GM12865 (cell line): ENCODE measurements at regions not wholly inside any gene's neighbourhood (a gene's known extent, or its start where the extent isn't known, plus 50 kb on each side); places are given as distances from the start of the nearest gene placed in this dataset.
A peak's percentile ranks its signal among the peaks of the same experiment; 100 is the strongest.

ENCODE experiments used
- DNase-seq: peaks from one replicate; pipeline ENCODE4 v3.0.0; 2010; ENCODE audit warnings: low read depth
- H3K4me3 ChIP-seq: 2 replicates; pipeline ENCODE4 v1.5.1; 2011; ENCODE audit warnings: mild to moderate bottlenecking, low read depth, low read length, control low read depth
- CTCF ChIP-seq: IDR thresholded peaks from 2 replicates; pipeline ENCODE4 v1.5.1; 2011; ENCODE audit warnings: low read length, control low read depth, low read depth, inconsistent platforms; ENCODE audit not compliant: insufficient read depth; ENCODE audit errors: missing control alignments

DNA sequence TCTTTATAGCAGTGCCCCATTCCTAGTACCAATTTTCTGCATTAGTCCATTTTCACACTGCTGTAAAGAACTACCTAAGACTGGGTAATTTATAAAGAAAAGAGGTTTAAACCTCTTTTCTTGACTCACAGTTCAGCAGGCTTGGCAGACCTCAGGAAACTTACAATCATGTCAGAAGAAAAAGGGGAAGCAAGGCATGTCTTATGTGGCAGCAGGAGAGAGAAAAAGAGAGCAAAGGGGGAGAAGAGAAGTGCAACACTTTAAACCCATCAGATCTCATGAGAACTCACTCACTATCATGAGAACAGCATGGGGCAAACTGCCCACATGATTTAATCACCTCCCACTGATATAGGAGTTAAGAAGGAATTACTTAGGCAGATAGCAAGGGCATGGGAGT is 101.6 kb upstream of the PLEKHG7 start:
- H3K4me3 ChIP-seq: no peak overlapping the region
- DNase-seq: no peak
- TF ChIP-seq CTCF: no peak

DNA sequence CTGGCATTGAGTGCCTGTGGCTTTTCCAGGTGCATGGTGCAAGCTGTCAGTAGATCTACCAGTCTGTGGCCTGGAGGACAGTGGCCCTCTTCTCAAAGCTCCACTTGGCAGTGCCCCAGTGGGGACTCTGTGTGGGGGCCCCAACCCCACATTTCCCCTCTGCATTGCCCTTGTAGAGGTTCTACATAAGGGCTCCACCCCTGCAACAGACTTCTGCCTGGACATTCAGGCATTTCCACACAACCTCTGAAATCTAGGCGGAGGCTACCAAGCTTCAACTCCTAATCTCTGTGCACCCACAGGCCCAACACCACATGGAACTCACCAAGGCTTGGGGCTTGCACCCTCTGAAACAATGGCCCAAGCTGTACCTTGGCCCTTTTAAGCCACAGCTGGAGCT is 102.7 kb upstream of the PLEKHG7 start:
- TF ChIP-seq CTCF: no peak
- H3K4me3 ChIP-seq: no peak overlapping the region
- DNase-seq: no peak

GRCh38 chr12:92597997-92598396 is 104.8 kb upstream of the PLEKHG7 start:
- no peak for DNase-seq
- no peak overlapping the region for H3K4me3 ChIP-seq
- TF ChIP-seq CTCF: no peak

GRCh38 chr12:92597118-92597517 is 105.7 kb upstream of the PLEKHG7 start:
- no peak for TF ChIP-seq CTCF
- no peak overlapping the region for H3K4me3 ChIP-seq
- no peak for DNase-seq

- TF ChIP-seq CTCF: no peak
- no peak overlapping the region for H3K4me3 ChIP-seq
- DNase-seq: no peak
Measured at GRCh38 chr12:92596383-92596782, 106.4 kb upstream of the PLEKHG7 start.

GRCh38 chr12:92595663-92596062 is 107.1 kb upstream of the PLEKHG7 start:
- no peak for DNase-seq
- no peak for TF ChIP-seq CTCF
- no peak overlapping the region for H3K4me3 ChIP-seq

DNA sequence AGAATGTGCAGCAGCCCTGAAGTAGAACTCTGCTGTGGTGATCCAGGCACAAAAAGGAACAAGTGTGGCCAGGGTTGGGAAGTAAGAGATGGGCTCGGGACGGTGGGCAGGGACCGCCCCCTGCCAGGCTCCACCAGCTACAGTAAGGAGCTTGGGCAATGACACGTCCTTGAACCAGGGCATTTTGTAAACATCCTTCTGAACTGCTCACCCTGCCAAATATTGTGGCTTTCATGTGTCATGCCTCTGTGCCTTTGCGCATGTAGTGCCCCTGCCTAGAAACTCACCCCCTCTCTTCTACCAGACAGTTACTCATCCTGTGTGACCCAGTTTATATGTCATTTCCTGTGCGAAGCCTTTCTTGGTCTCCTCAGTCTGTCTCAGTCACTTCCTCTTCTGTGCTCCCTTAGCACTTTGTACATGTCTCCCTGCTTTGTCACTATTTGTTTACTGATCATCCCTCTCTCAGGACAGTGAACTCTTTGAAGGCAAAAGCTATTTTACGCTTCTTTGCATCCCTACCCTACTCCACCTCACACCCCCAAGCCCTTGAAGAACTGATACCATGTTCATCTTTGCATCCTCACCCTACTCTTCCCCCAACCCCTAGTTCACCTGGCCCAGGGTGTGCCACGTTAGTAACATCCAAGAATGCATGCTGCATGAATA is 108.9 kb upstream of the PLEKHG7 start:
- H3K4me3 ChIP-seq: no peak overlapping the region
- peak; percentile 92 for DNase-seq
- TF ChIP-seq CTCF: no peak
